Testis (tissue), 2 donors: ENCODE measurements at regions not wholly inside any gene's neighbourhood (a gene's known extent, or its start where the extent isn't known, plus 50 kb on each side); places are given as distances from the start of the nearest gene placed in this dataset.

Source experiments
- CTCF ChIP-seq, 3 experiments: fragments of 450-650 bp in 2 of 3; fragments of 200-600 bp in 1 of 3; sonication (generic) in 1 of 3; IDR thresholded peaks; one replicate each; pipeline ENCODE4 v1.5.1; 2016 to 2019; ENCODE audit warnings: antibody characterized with exemption in 3 of 3, mild to moderate bottlenecking in 2 of 3, moderate library complexity in 1 of 3
- POLR2A ChIP-seq: fragments of 450-650 bp; IDR thresholded peaks from one replicate; pipeline ENCODE4 v1.6.1; 2017; ENCODE audit warnings: antibody characterized with exemption, mild to moderate bottlenecking, moderate library complexity

GRCh38 chr5:87136733-87137132 is 130.9 kb upstream of the RASA1 start:
- no peak for TF ChIP-seq CTCF (IDR thresholded peaks at IDR 0.05)
- no peak for TF ChIP-seq POLR2A
